D721Med (cell line): ENCODE measurements at regions not wholly inside any gene's neighbourhood (a gene's known extent, or its start where the extent isn't known, plus 50 kb on each side); places are given as distances from the start of the nearest gene placed in this dataset.

Source experiments
- DNase-seq: peaks from one replicate; pipeline ENCODE4 v3.0.0; 2011; ENCODE audit warnings: low spot score; ENCODE audit not compliant: insufficient read length
- FAIRE-seq: peaks from 2 replicates; lab custom pipeline; 2011; peaks lifted over from hg19 to GRCh38; lab: Jason Lieb, UNC
- CTCF ChIP-seq: IDR thresholded peaks from 2 replicates; pipeline ENCODE4 v1.5.1; 2012; ENCODE audit warnings: mild to moderate bottlenecking, control low read depth; ENCODE audit not compliant: insufficient read depth; ENCODE audit errors: missing control alignments

- FAIRE-seq (no peak), DNase-seq (no peak)
- no peak for TF ChIP-seq CTCF
Measured at GRCh38 chr20:22223236-22223635, 361.1 kb downstream of the FOXA2 start.

- FAIRE-seq (no peak), DNase-seq (no peak)
- no peak for TF ChIP-seq CTCF
Measured at GRCh38 chr20:22217712-22218352, 366.5 kb downstream of the FOXA2 start.

GRCh38 chr20:22216984-22217383 lies 367.4 kb downstream of the FOXA2 start:
- DNase-seq (no peak), FAIRE-seq (no peak)
- no peak for TF ChIP-seq CTCF

- FAIRE-seq (no peak), DNase-seq (no peak)
- TF ChIP-seq CTCF = no peak
Measured at GRCh38 chr20:22214296-22214695, 370.1 kb downstream of the FOXA2 start.

GRCh38 chr20:22213271-22213670 lies 371.1 kb downstream of the FOXA2 start:
- TF ChIP-seq CTCF = no peak
- FAIRE-seq (no peak), DNase-seq (no peak)

GRCh38 chr20:22207280-22207679 lies 377.1 kb downstream of the FOXA2 start:
- DNase-seq (no peak), FAIRE-seq (no peak)
- no peak for TF ChIP-seq CTCF

- no peak for TF ChIP-seq CTCF
- DNase-seq (no peak), FAIRE-seq (no peak)
Measured at GRCh38 chr20:22204801-22205200, 379.6 kb downstream of the FOXA2 start.
